OCI-LY1 (cell line): ENCODE measurements at regions not wholly inside any gene's neighbourhood (a gene's known extent, or its start where the extent isn't known, plus 50 kb on each side); places are given as distances from the start of the nearest gene placed in this dataset.

ENCODE experiments used
- H2AFZ ChIP-seq: fragments of 200-600 bp; sonication (generic), shearing (Covaris generic); 2 replicates; pipeline ENCODE4 v1.6.0; 2014; ENCODE audit warnings: antibody characterized with exemption, mild to moderate bottlenecking, low read length
- H3F3A ChIP-seq: fragments of 200-600 bp; sonication (generic), shearing (Covaris generic); 2 replicates; pipeline ENCODE4 v1.6.0; 2014; ENCODE audit warnings: mild to moderate bottlenecking, antibody characterized with exemption, low read length, moderate library complexity; ENCODE audit not compliant: insufficient read depth
- H3K27ac ChIP-seq: fragments of 200-600 bp; sonication (generic); 2 replicates; pipeline ENCODE4 v1.5.1; 2014; ENCODE audit warnings: low read length, mixed run types, mild to moderate bottlenecking, low read depth; ENCODE audit not compliant: poor library complexity, severe bottlenecking
- H3K27me3 ChIP-seq: fragments of 200-600 bp; sonication (generic); 2 replicates; pipeline ENCODE4 v1.6.0; 2014; ENCODE audit warnings: antibody characterized with exemption, mild to moderate bottlenecking, low read length, moderate library complexity; ENCODE audit not compliant: insufficient read depth
- H3K36me3 ChIP-seq: fragments of 200-600 bp; sonication (generic); 2 replicates; pipeline ENCODE4 v1.6.1; 2014; ENCODE audit warnings: mild to moderate bottlenecking, antibody characterized with exemption, low read length, moderate library complexity, mixed read lengths; ENCODE audit not compliant: insufficient read depth
- H3K4me1 ChIP-seq: fragments of 200-600 bp; sonication (generic); 2 replicates; pipeline ENCODE4 v1.5.1; 2014; ENCODE audit warnings: mild to moderate bottlenecking, low read length, moderate library complexity; ENCODE audit not compliant: insufficient read depth, severe bottlenecking
- H3K4me2 ChIP-seq: fragments of 200-600 bp; sonication (generic), shearing (Covaris generic); 2 replicates; pipeline ENCODE4 v1.6.1; 2014; ENCODE audit warnings: low read length
- H3K4me3 ChIP-seq: fragments of 200-600 bp; sonication (generic); 2 replicates; pipeline ENCODE4 v1.5.1; 2014; ENCODE audit warnings: low read length, low read depth, mild to moderate bottlenecking, mixed read lengths; ENCODE audit not compliant: poor library complexity, severe bottlenecking
- H3K79me2 ChIP-seq: fragments of 200-600 bp; shearing (Covaris generic); 2 replicates; pipeline ENCODE4 v1.6.1; 2016; ENCODE audit warnings: mixed run types, low read length, mixed read lengths; ENCODE audit not compliant: insufficient read depth
- H3K9ac ChIP-seq: fragments of 200-600 bp; sonication (generic), shearing (Covaris generic); 2 replicates; pipeline ENCODE4 v1.6.1; 2014; ENCODE audit warnings: mild to moderate bottlenecking, low read length, mixed read lengths
- H3K9me2 ChIP-seq: fragments of 200-600 bp; sonication (generic), shearing (Covaris generic); 2 replicates; pipeline ENCODE4 v1.6.1; 2014; ENCODE audit warnings: low read depth, mild to moderate bottlenecking, low read length, mixed read lengths
- H3K9me3 ChIP-seq: fragments of 200-600 bp; shearing (Covaris generic); 2 replicates; pipeline ENCODE4 v1.6.1; 2014; ENCODE audit warnings: low read length, mixed read lengths
- H4K20me1 ChIP-seq: fragments of 200-600 bp; sonication (generic), shearing (Covaris generic); 2 replicates; pipeline ENCODE4 v1.6.0; 2016; ENCODE audit warnings: mild to moderate bottlenecking, low read length; ENCODE audit not compliant: insufficient read depth
- CTCF ChIP-seq: fragments of 200-600 bp; sonication (generic), shearing (Covaris generic); IDR thresholded peaks from 2 replicates; pipeline ENCODE4 v1.5.1; 2017; ENCODE audit warnings: mild to moderate bottlenecking, antibody characterized with exemption, low read length, moderate library complexity, mixed read lengths
- EZH2 ChIP-seq: fragments of 200-600 bp; sonication (generic), shearing (Covaris generic); IDR thresholded peaks from 2 replicates; pipeline ENCODE4 v1.8.0; 2017; ENCODE audit warnings: borderline replicate concordance, mixed run types, mild to moderate bottlenecking, antibody characterized with exemption, low read length, moderate library complexity, mixed read lengths

GRCh38 chr15:93656041-93656440 lies 567.0 kb upstream of the RGMA start:
- Histone ChIP-seq H3K4me1 (no peaks in the 10 kb centered on the region), H3K9me2 (no peaks in the 10 kb centered on the region), H3K4me3 (no peak overlapping the region), H3K79me2 (no peaks in the 10 kb centered on the region), H2AFZ (no peak overlapping the region), H3K4me2 (no peak overlapping the region), H3F3A (no peaks in the 10 kb centered on the region), H3K27me3 (no peaks in the 10 kb centered on the region), H3K36me3 (no peaks in the 10 kb centered on the region), H3K9ac (no peak overlapping the region), H3K27ac (no peak overlapping the region), H4K20me1 (no peaks in the 10 kb centered on the region), H3K9me3 (no peaks in the 10 kb centered on the region)
- TF ChIP-seq EZH2: no peak
- no peak for TF ChIP-seq CTCF

GRCh38 chr15:93649691-93650235 lies 560.8 kb upstream of the RGMA start:
- Histone ChIP-seq H3K79me2 (no peaks in the 10 kb centered on the region), H3K4me3 (no peak overlapping the region), H2AFZ (no peak overlapping the region), H4K20me1 (no peaks in the 10 kb centered on the region), H3K9me3 (no peaks in the 10 kb centered on the region), H3K4me2 (no peak overlapping the region), H3F3A (no peaks in the 10 kb centered on the region), H3K4me1 (no peaks in the 10 kb centered on the region), H3K9me2 (no peaks in the 10 kb centered on the region), H3K27ac (no peak overlapping the region), H3K9ac (no peak overlapping the region), H3K36me3 (no peaks in the 10 kb centered on the region), H3K27me3 (no peaks in the 10 kb centered on the region)
- TF ChIP-seq CTCF: no peak
- TF ChIP-seq EZH2: no peak

GRCh38 chr15:93646193-93646592 lies 557.2 kb upstream of the RGMA start:
- Histone ChIP-seq H3K79me2 (no peaks in the 10 kb centered on the region), H3K9me3 (no peaks in the 10 kb centered on the region), H3F3A (no peaks in the 10 kb centered on the region), H3K9me2 (no peaks in the 10 kb centered on the region), H2AFZ (no peak overlapping the region), H3K27ac (no peak overlapping the region), H3K4me2 (no peak overlapping the region), H3K36me3 (no peaks in the 10 kb centered on the region), H3K9ac (no peak overlapping the region), H4K20me1 (no peaks in the 10 kb centered on the region), H3K4me3 (no peak overlapping the region), H3K27me3 (no peaks in the 10 kb centered on the region), H3K4me1 (no peaks in the 10 kb centered on the region)
- TF ChIP-seq CTCF (no peak), EZH2 (no peak)
